ENCODE measurements at regions not wholly inside any gene's neighbourhood (a gene's known extent, or its start where the extent isn't known, plus 50 kb on each side); places are given as distances from the start of the nearest gene placed in this dataset.

DNA sequence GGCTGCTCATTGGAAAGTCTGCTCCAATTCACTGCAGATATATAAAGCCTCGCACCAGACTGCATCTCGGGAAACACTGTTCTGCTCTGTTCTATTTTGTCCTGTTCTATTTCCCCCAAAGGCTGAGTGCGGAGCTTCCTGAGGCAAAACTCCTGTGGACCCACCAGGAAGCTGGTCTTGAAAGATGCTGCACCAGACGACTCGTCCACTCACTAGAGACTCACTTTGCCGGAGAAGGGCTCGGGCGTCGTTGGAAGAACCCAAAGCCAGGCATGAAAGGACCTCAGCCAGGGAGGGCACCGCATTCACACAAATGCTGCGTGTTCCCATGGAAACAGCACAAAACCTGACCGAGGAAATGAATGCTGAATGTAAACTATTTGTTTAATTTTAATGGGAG, 331.2 kb upstream of the SFSWAP start:
- H3K79me2 ChIP-seq (ENCODE audit: control insufficient read depth, insufficient read depth, low read length) = no peaks in the 10 kb centered on the region
- H3K9me3 ChIP-seq (replicated peaks; ENCODE audit: control insufficient read depth, insufficient read depth, low read depth, low read length) = no peaks in the 10 kb centered on the region
- TF ChIP-seq EZH2 (IDR thresholded peaks at IDR 0.05; ENCODE audit: borderline replicate concordance, low read depth, low read length) = no peak
- no peak for TF ChIP-seq HDAC6 (IDR thresholded peaks at IDR 0.05; ENCODE audit: low read depth, low read length)
- no peak for TF ChIP-seq ZNF507 (tag; conservative IDR thresholded peaks at IDR 0.05)
- no peak for TF ChIP-seq E2F5 (CRISPR knock-in tag; IDR thresholded peaks at IDR 0.05)
- TF ChIP-seq MCM7 (IDR thresholded peaks at IDR 0.05) = 0 out of 4 replicates have a peak, but pooled peaks of 1 of the 2 experiments have one; percentile 26
- TF ChIP-seq EP400 (IDR thresholded peaks at IDR 0.05) = no peak
- TF ChIP-seq RFX1 (IDR thresholded peaks at IDR 0.05) = peak; percentile 67
- TF ChIP-seq ZBTB49 (CRISPR knock-in tag; IDR thresholded peaks at IDR 0.05; ENCODE audit: borderline replicate concordance) = no peak
- no peak for TF ChIP-seq FOSL1 (tag; conservative IDR thresholded peaks at IDR 0.05)
- TF ChIP-seq MYNN (IDR thresholded peaks at IDR 0.05) = no peak
- TF ChIP-seq MYNN (CRISPR knock-in tag; IDR thresholded peaks at IDR 0.05) = no peak
- ChIA-PET POLR2A (no interaction called here), CTCF (ENCODE audit: low intra/inter-chr PET ratio) (no interaction called here)
- BruUV-seq (replicated peaks) = no TSS peak
- no peak overlapping the region for H3K27ac ChIP-seq (ENCODE audit: extremely low read depth, low read depth, low read length)
- ATAC-seq (no peak; the same call in none of the 3 replicates), DNase-seq (ENCODE audit: extremely low read depth in 1 of 4, low spot score in 3 of 4) (no peak), FAIRE-seq (no peak)
- no peak overlapping the region for H3K4me2 ChIP-seq (ENCODE audit: insufficient read depth, low read length)
- no peak overlapping the region for H2AFZ ChIP-seq (ENCODE audit: low read depth, low read length)
- H3K4me1 ChIP-seq (replicated peaks in 1 of 2; ENCODE audit: control insufficient read depth in 2 of 2, insufficient read depth in 2 of 2, low read length in 2 of 2) = peaks cover 0 to 29% of the 10 kb centered on the region in 2 experiments; a peak in 3 of 5 replicates
- no peak overlapping the region; a peak in 1 of 4 replicates for H3K9ac ChIP-seq (ENCODE audit: insufficient read depth in 1 of 2, low read depth in 2 of 2, low read length in 2 of 2)
- 27% methylated on average over 12 of the region's 12 CpGs for WGBS (ENCODE audit: insufficient coverage, low coverage, missing lambda C conversion rate)
- in situ Hi-C loops (cut with MboI) (no loop called here), intact Hi-C loops (cut with micrococcal nuclease) (no loop called here)
- peaks cover 2% of the 10 kb centered on the region for H3K9me1 ChIP-seq (ENCODE audit: control insufficient read depth, insufficient read depth, low read length)
- no peaks in the 10 kb centered on the region for H4K20me1 ChIP-seq (replicated peaks; ENCODE audit: control insufficient read depth, insufficient read depth, low read length)
- H3K27me3 ChIP-seq (ENCODE audit: control insufficient read depth in 2 of 2, insufficient read depth in 2 of 2, low read length in 2 of 2) = peaks cover 47 to 87% of the 10 kb centered on the region in 2 experiments
- H3K4me3 ChIP-seq = no peak overlapping the region
- H3K36me3 ChIP-seq (ENCODE audit: control insufficient read depth, insufficient read depth, low read length) = no peaks in the 10 kb centered on the region
